NT2/D1 (cell line): ENCODE measurements at regions not wholly inside any gene's neighbourhood (a gene's known extent, or its start where the extent isn't known, plus 50 kb on each side); places are given as distances from the start of the nearest gene placed in this dataset.

ENCODE experiments used
- SUZ12 ChIP-seq: IDR thresholded peaks from 2 replicates; pipeline ENCODE4 v1.6.1; 2011; ENCODE audit not compliant: insufficient read length, insufficient read depth; ENCODE audit errors: extremely low read depth
- YY1 ChIP-seq: IDR thresholded peaks from 2 replicates; pipeline ENCODE4 v1.6.1; 2011; ENCODE audit not compliant: insufficient read length, insufficient read depth
- ZNF274 ChIP-seq: IDR thresholded peaks from 2 replicates; pipeline ENCODE4 v1.6.1; 2011; ENCODE audit warnings: mild to moderate bottlenecking, low read depth, low read length

DNA sequence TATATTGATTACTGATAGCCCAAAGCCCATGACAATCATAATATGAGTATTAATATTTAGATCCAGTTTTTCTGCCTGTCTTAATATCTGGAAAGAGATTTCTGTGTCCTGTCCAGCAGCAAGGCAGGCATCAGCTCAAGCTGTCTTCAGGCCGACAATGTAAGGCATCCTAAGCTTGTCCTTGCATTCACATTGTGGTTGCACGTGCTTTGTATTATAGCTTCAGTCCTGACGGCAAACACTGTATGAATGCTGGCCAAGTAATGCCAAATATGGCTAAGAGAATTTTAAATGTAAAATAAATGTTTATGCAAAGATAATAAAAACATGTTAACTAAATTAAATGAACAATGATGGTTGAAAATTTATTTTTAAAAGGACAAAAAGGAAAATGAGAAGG lies 255.7 kb upstream of the RPS6KA3 start:
- TF ChIP-seq YY1: no peak
- no peak for TF ChIP-seq SUZ12
- TF ChIP-seq ZNF274: no peak
